K562 (cell line): ENCODE measurements at regions not wholly inside any gene's neighbourhood (a gene's known extent, or its start where the extent isn't known, plus 50 kb on each side); places are given as distances from the start of the nearest gene placed in this dataset. TPM values are rescaled to one million over a fixed set of nuclear protein-coding genes. Genes with fewer than 3 reads are reported as not detected.
A peak's percentile ranks its signal among the peaks of the same experiment; 100 is the strongest.

Experiments
- ATAC-seq: fragments of 200-7000 bp; cut with Tn5 transposase; 3 replicates; pipeline ENCODE4 v1.9.1; 2020; ENCODE audit warnings: moderate library complexity
- BruUV-seq: library from RNA; stranded (reverse); fragments of 400-500 nt; replicated peaks from 2 replicates; lab custom pipeline; 2021; lab: Mats Ljungman, UMichigan
- CTCF ChIA-PET: fragments of 300-600 bp; formaldehyde crosslinking; extraction: SDS; loops from one replicate; lab custom pipeline; 2021; ENCODE audit warnings: low intra/inter-chr PET ratio; lab: Yijun Ruan, JAX
- POLR2A ChIA-PET: fragments of 300-600, 350-650 bp; sonication (Branson Sonifier 250); formaldehyde crosslinking; extraction: SDS; loops from one replicate; lab custom pipeline; 2021; ENCODE audit warnings: antibody characterized with exemption, inconsistent platforms; lab: Yijun Ruan, JAX
- DNase-seq, 4 experiments: peaks; one replicate each; pipeline versions ENCODE4 v3.0.0 to v3.0.0-alpha.2; 2011 to 2018; ENCODE audit warnings: low spot score in 3 of 4, mixed read lengths in 3 of 4; ENCODE audit errors: extremely low read depth in 1 of 4
- FAIRE-seq: peaks from 2 replicates; lab custom pipeline; 2011; peaks lifted over from hg19 to GRCh38; lab: Jason Lieb, UNC
- H2AFZ ChIP-seq: 2 replicates; pipeline ENCODE4 v1.6.0; 2011; ENCODE audit warnings: low read depth, low read length, control low read depth, inconsistent platforms
- H3K27ac ChIP-seq: fragments of 200-600 bp; 3 replicates; pipeline ENCODE4 v1.8.0; 2011; ENCODE audit warnings: low read depth, mild to moderate bottlenecking, control low read depth, inconsistent platforms, low read length, moderate library complexity, mixed read lengths; ENCODE audit errors: extremely low read depth
- H3K27me3 ChIP-seq, 2 experiments: fragments of 300-600 bp in 1 of 2; 2 replicates in 1 of 2; 3 replicates in 1 of 2; pipeline versions ENCODE4 v1.6.0 to v1.8.0; 2011; ENCODE audit warnings: inconsistent platforms in 2 of 2, low read length in 2 of 2, mild to moderate bottlenecking in 1 of 2, mixed read lengths in 1 of 2, moderate library complexity in 1 of 2; ENCODE audit not compliant: control insufficient read depth in 2 of 2, insufficient read depth in 2 of 2
- H3K36me3 ChIP-seq: fragments of 300-600 bp; 3 replicates; pipeline ENCODE4 v1.8.0; 2011; ENCODE audit warnings: mild to moderate bottlenecking, low read length, inconsistent platforms; ENCODE audit not compliant: control insufficient read depth, insufficient read depth
- H3K4me1 ChIP-seq, 2 experiments: fragments of 200-600 bp in 1 of 2; replicated peaks in 1 of 2; 2 replicates in 1 of 2; 3 replicates in 1 of 2; pipeline versions ENCODE4 v1.5.1 to v1.8.0; 2011; ENCODE audit warnings: inconsistent platforms in 2 of 2, low read length in 2 of 2, mild to moderate bottlenecking in 1 of 2, mixed read lengths in 1 of 2, moderate library complexity in 1 of 2; ENCODE audit not compliant: control insufficient read depth in 2 of 2, insufficient read depth in 2 of 2
- H3K4me2 ChIP-seq: 2 replicates; pipeline ENCODE4 v1.6.1; 2011; ENCODE audit warnings: low read length, control low read depth, inconsistent platforms, mixed read lengths; ENCODE audit not compliant: insufficient read depth
- H3K4me3 ChIP-seq: fragments of 200-600 bp; sonication (generic), shearing (Covaris generic); 2 replicates; pipeline ENCODE4 v1.5.1; 2016; ENCODE audit warnings: control low read depth, inconsistent platforms
- H3K79me2 ChIP-seq: fragments of 200-600 bp; 3 replicates; pipeline ENCODE4 v1.8.0; 2011; ENCODE audit warnings: low read length, inconsistent platforms; ENCODE audit not compliant: control insufficient read depth, insufficient read depth
- H3K9ac ChIP-seq, 2 experiments: 2 replicates each; pipeline versions ENCODE4 v1.6.0 to v1.6.1; 2011; ENCODE audit warnings: low read depth in 2 of 2, low read length in 2 of 2, control low read depth in 1 of 2, inconsistent platforms in 1 of 2, mild to moderate bottlenecking in 1 of 2, mixed read lengths in 1 of 2; ENCODE audit not compliant: insufficient read depth in 1 of 2
- H3K9me1 ChIP-seq: one replicate; pipeline ENCODE4 v1.6.0; 2011; ENCODE audit warnings: inconsistent platforms, mild to moderate bottlenecking, low read length, moderate library complexity; ENCODE audit not compliant: control insufficient read depth, insufficient read depth
- H3K9me3 ChIP-seq: replicated peaks from 2 replicates; pipeline ENCODE4 v1.5.1; 2011; ENCODE audit warnings: low read depth, low read length, inconsistent platforms; ENCODE audit not compliant: control insufficient read depth, insufficient read depth
- H4K20me1 ChIP-seq: replicated peaks from 2 replicates; pipeline ENCODE4 v1.6.1; 2011; ENCODE audit warnings: low read length, inconsistent platforms, mixed read lengths; ENCODE audit not compliant: control insufficient read depth, insufficient read depth
- SAFB2 ChIP-seq: fragments of 200-400 bp; formaldehyde crosslinking; IDR thresholded peaks from 2 replicates; pipeline ENCODE4 v1.6.1; 2018; ENCODE audit warnings: borderline replicate concordance, low read length, low read depth, moderate library complexity; ENCODE audit not compliant: severe bottlenecking
- SMARCC2 ChIP-seq: fragments of 450-650 bp; IDR thresholded peaks from 2 replicates; pipeline ENCODE4 v1.6.1; 2017; ENCODE audit warnings: antibody characterized with exemption, moderate library complexity, mild to moderate bottlenecking, low read depth
- ZFP36 ChIP-seq: fragments of 150-350 bp; IDR thresholded peaks from 2 replicates; pipeline ENCODE4 v1.6.1; 2018; ENCODE audit warnings: low read length, low read depth; ENCODE audit not compliant: partially characterized antibody
- WGBS: fragments of 100-300 bp; shearing (Covaris generic); methylation state at CpG from one replicate; pipeline ENCODE4 v1.1.6; 2016; ENCODE audit warnings: low coverage, mixed read lengths; ENCODE audit not compliant: insufficient coverage; ENCODE audit errors: missing lambda C conversion rate; 5-methylcytosine and 5-hydroxymethylcytosine counted together
- in situ Hi-C: fragments of 300-500 bp; cut with MboI; formaldehyde crosslinking; loops from 4 replicates; pipeline ENCODE4 v1.15.0; 2018; ENCODE audit warnings: inconsistent platforms, mixed read lengths
- intact Hi-C: fragments of 100-400 bp; cut with micrococcal nuclease; formaldehyde crosslinking; loops from 2 replicates; pipeline ENCODE4 v1.14.2; 2022
- small RNA-seq: library from RNA; depleted of rRNA; stranded (forward); fragments of <200 nt; gene quantifications from one replicate; pipeline ENCODE3, GENCODE V24; 2014
- TF ChIP-seq, protein P1 (sequence below): fragments of 250-450 bp; sonication (Bioruptor Pico); IDR thresholded peaks from 2 replicates; pipeline ENCODE4 v1.9.0; 2021; ENCODE audit warnings: mild to moderate bottlenecking

DNA sequence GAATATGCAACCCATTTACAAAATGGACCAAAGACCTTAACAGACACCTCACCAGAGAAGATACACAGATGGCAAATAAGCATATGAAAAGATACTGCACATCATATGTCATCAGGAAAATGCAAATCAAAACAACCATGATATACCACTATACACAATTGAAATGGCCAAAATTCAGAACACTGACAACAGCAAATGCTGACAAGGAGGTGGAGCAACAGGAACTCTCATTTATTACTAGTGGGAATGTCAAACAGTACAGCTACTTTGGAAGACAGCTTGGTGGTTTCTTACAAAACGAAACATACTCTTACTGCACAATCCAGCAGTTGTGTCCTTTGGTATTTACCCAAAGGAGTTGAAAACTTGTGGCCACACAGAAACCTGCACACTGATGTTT lies 50.0 kb upstream of the PCGF5 start:
- in situ Hi-C loops, result no loop called here
- Histone ChIP-seq H3K9ac (no peak overlapping the region), H3K4me2 (no peak overlapping the region), H4K20me1 (no peaks in the 10 kb centered on the region; the same call in 1 of the 2 replicates), H3K27me3 (no peaks in the 10 kb centered on the region), H3K9me3 (no peaks in the 10 kb centered on the region), H3K27ac (no peak overlapping the region), H3K4me1 (no peaks in the 10 kb centered on the region), H3K4me3 (no peak overlapping the region), H3K9me1 (no peaks in the 10 kb centered on the region), H3K79me2 (peaks cover 42% of the 10 kb centered on the region), H2AFZ (no peak overlapping the region), H3K36me3 (no peaks in the 10 kb centered on the region)
- POLR2A ChIA-PET, result no interaction called here
- TF ChIP-seq ZFP36, result peak; percentile 46
- TF ChIP-seq, protein P1, sequence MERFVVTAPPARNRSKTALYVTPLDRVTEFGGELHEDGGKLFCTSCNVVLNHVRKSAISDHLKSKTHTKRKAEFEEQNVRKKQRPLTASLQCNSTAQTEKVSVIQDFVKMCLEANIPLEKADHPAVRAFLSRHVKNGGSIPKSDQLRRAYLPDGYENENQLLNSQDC (CRISPR knock-in tag), result no peak
- TF ChIP-seq SMARCC2, result no peak
- TF ChIP-seq SAFB2, result no peak
- intact Hi-C loops, result no loop called here
- DNase-seq, result no peak
- BruUV-seq, result no TSS peak
- FAIRE-seq, result no peak
- ATAC-seq, result no peak
- CTCF ChIA-PET, result no interaction called here
- 86% methylated on average over 1 of the region's 1 CpG for WGBS

Small RNA genes lying in the stretch of these regions (small RNA-seq; reads per million reads assigned to genes)
- gene AL365434.2, result not detected
